NB4 (cell line): ENCODE measurements at regions not wholly inside any gene's neighbourhood (a gene's known extent, or its start where the extent isn't known, plus 50 kb on each side); places are given as distances from the start of the nearest gene placed in this dataset.

ENCODE experiments used
- DNase-seq: peaks from one replicate; pipeline ENCODE4 v3.0.0; 2010; ENCODE audit warnings: low read depth
- H3K4me3 ChIP-seq: one replicate; pipeline ENCODE4 v1.5.1; 2011; ENCODE audit warnings: mild to moderate bottlenecking, low read depth, low read length, moderate library complexity
- CTCF ChIP-seq: IDR thresholded peaks from one replicate; pipeline ENCODE4 v1.5.1; 2012; ENCODE audit warnings: low read depth, low read length
- MYC ChIP-seq: IDR thresholded peaks from 2 replicates; pipeline ENCODE4 v1.6.1; 2011; ENCODE audit warnings: low read depth, low read length
- POLR2A ChIP-seq: IDR thresholded peaks from 2 replicates; pipeline ENCODE4 v1.6.1; 2011; ENCODE audit warnings: mild to moderate bottlenecking; ENCODE audit not compliant: insufficient read length; ENCODE audit errors: extremely low read depth
- TF ChIP-seq, protein P1 (sequence below): IDR thresholded peaks from 2 replicates; pipeline ENCODE4 v1.6.1; 2011; ENCODE audit warnings: low read depth, low read length

- TF ChIP-seq MYC (no peak), POLR2A (no peak), CTCF (no peak)
- TF ChIP-seq, protein P1, sequence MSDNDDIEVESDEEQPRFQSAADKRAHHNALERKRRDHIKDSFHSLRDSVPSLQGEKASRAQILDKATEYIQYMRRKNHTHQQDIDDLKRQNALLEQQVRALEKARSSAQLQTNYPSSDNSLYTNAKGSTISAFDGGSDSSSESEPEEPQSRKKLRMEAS = no peak
- no peak for DNase-seq
Observed at GRCh38 chr4:174086829-174087799, 196.4 kb downstream of the FBXO8 start.

GRCh38 chr4:174084981-174085380 is 198.5 kb downstream of the FBXO8 start:
- no peak for TF ChIP-seq POLR2A
- TF ChIP-seq, protein P1 = no peak
- no peak for TF ChIP-seq CTCF
- no peak for TF ChIP-seq MYC
- no peak overlapping the region for H3K4me3 ChIP-seq
- DNase-seq = no peak

More at GRCh38 chr4:174086829-174087799, 196.4 kb downstream of the FBXO8 start:
- H3K4me3 ChIP-seq = no peak overlapping the region

GRCh38 chr4:174084542-174084941 is 198.9 kb downstream of the FBXO8 start:
- no peak overlapping the region for H3K4me3 ChIP-seq
- TF ChIP-seq CTCF = no peak
- no peak for TF ChIP-seq POLR2A
- TF ChIP-seq, protein P1 = no peak
- no peak for TF ChIP-seq MYC
- no peak for DNase-seq

GRCh38 chr4:174080361-174080760 is 203.1 kb downstream of the FBXO8 start:
- DNase-seq = no peak
- no peak overlapping the region for H3K4me3 ChIP-seq
- TF ChIP-seq, protein P1 = no peak
- TF ChIP-seq POLR2A (no peak), CTCF (no peak), MYC (no peak)

- DNase-seq = no peak
- no peak overlapping the region for H3K4me3 ChIP-seq
- no peak for TF ChIP-seq POLR2A
- TF ChIP-seq CTCF = no peak
- TF ChIP-seq MYC = no peak
- TF ChIP-seq, protein P1 = no peak
Observed at GRCh38 chr4:174071595-174071994, 211.9 kb downstream of the FBXO8 start.
